Neural cell (in vitro differentiated cells): ENCODE measurements at regions not wholly inside any gene's neighbourhood (a gene's known extent, or its start where the extent isn't known, plus 50 kb on each side); places are given as distances from the start of the nearest gene placed in this dataset.

Source experiments
- H2AFZ ChIP-seq: fragments of 200-600, 300-800 bp; sonication (generic), shearing (Covaris generic); 2 replicates; pipeline ENCODE4 v1.6.0; 2014; ENCODE audit warnings: low read depth, mild to moderate bottlenecking, antibody characterized with exemption, low read length, moderate library complexity
- H3F3A ChIP-seq: fragments of 200-600 bp; shearing (Covaris generic); 2 replicates; pipeline ENCODE4 v1.6.1; 2016; ENCODE audit warnings: mild to moderate bottlenecking, moderate library complexity, mixed read lengths, antibody characterized with exemption, low read length; ENCODE audit not compliant: insufficient read depth, poor library complexity, severe bottlenecking
- H3K27ac ChIP-seq: fragments of 200-600, 300-800 bp; sonication (generic), shearing (Covaris generic); 2 replicates; pipeline ENCODE4 v1.5.1; 2014; ENCODE audit warnings: mild to moderate bottlenecking, low read length, moderate library complexity
- H3K27me3 ChIP-seq: fragments of 300-800, 200-600 bp; sonication (generic), shearing (Covaris generic); 2 replicates; pipeline ENCODE4 v1.6.0; 2014; ENCODE audit warnings: mild to moderate bottlenecking, low read depth, low read length, moderate library complexity; ENCODE audit not compliant: insufficient read depth
- H3K36me3 ChIP-seq: fragments of 300-800, 200-600 bp; sonication (generic), shearing (Covaris generic); 2 replicates; pipeline ENCODE4 v1.5.1; 2014; ENCODE audit warnings: mild to moderate bottlenecking, antibody characterized with exemption, low read length, moderate library complexity; ENCODE audit not compliant: insufficient read depth
- H3K4me2 ChIP-seq: fragments of 300-800, 200-600 bp; sonication (generic), shearing (Covaris generic); 2 replicates; pipeline ENCODE4 v1.6.0; 2014; ENCODE audit warnings: mild to moderate bottlenecking, low read length
- H3K4me3 ChIP-seq: fragments of 300-800, 200-600 bp; sonication (generic), shearing (Covaris generic); 2 replicates; pipeline ENCODE4 v1.5.1; 2014; ENCODE audit warnings: mild to moderate bottlenecking, low read length, moderate library complexity
- H3K79me2 ChIP-seq: fragments of 200-600 bp; shearing (Covaris generic); replicated peaks from 2 replicates; pipeline ENCODE4 v1.6.0; 2014; ENCODE audit warnings: mild to moderate bottlenecking, low read length, moderate library complexity; ENCODE audit not compliant: insufficient read depth
- H3K9ac ChIP-seq: fragments of 300-800, 200-600 bp; sonication (generic), shearing (Covaris generic); 2 replicates; pipeline ENCODE4 v1.6.1; 2016; ENCODE audit warnings: mild to moderate bottlenecking, low read length, mixed read lengths
- H3K9me2 ChIP-seq: fragments of 200-600 bp; shearing (Covaris generic); 2 replicates; pipeline ENCODE4 v1.6.1; 2016; ENCODE audit warnings: mild to moderate bottlenecking, low read length, mixed read lengths; ENCODE audit not compliant: insufficient read depth
- H3K9me3 ChIP-seq: fragments of 200-600, 300-800 bp; sonication (generic), shearing (Covaris generic); 2 replicates; pipeline ENCODE4 v1.6.1; 2016; ENCODE audit warnings: mild to moderate bottlenecking, mixed run types, low read length, moderate library complexity, mixed read lengths
- H4K20me1 ChIP-seq: fragments of 200-600 bp; shearing (Covaris generic); 2 replicates; pipeline ENCODE4 v1.6.1; 2016; ENCODE audit warnings: mild to moderate bottlenecking, mixed run types; ENCODE audit not compliant: insufficient read depth
- EP300 ChIP-seq: fragments of 450-650 bp; conservative IDR thresholded peaks from 2 replicates; pipeline ENCODE4 v1.6.1; 2014; ENCODE audit warnings: antibody characterized with exemption, mild to moderate bottlenecking, moderate library complexity; ENCODE audit not compliant: poor library complexity, severe bottlenecking
- EZH2 ChIP-seq: fragments of 200-600, 300-800 bp; shearing (Covaris generic), sonication (generic); IDR thresholded peaks from 2 replicates; pipeline ENCODE4 v1.6.1; 2014; ENCODE audit warnings: antibody characterized with exemption, low read length, borderline replicate concordance, mild to moderate bottlenecking; ENCODE audit not compliant: insufficient read depth, poor library complexity, severe bottlenecking
- MXI1 ChIP-seq: fragments of 450-650 bp; conservative IDR thresholded peaks from 2 replicates; pipeline ENCODE4 v1.6.1; 2014; ENCODE audit warnings: antibody characterized with exemption, mild to moderate bottlenecking; ENCODE audit not compliant: poor library complexity, severe bottlenecking
- POLR2AphosphoS5 ChIP-seq: IDR thresholded peaks from 2 replicates; pipeline ENCODE4 v1.6.1; 2012
- RAD21 ChIP-seq: fragments of 450-650 bp; conservative IDR thresholded peaks from 2 replicates; pipeline ENCODE4 v1.6.1; 2014; ENCODE audit warnings: antibody characterized with exemption, mild to moderate bottlenecking, moderate library complexity
- SMC3 ChIP-seq: fragments of 450-650 bp; conservative IDR thresholded peaks from 2 replicates; pipeline ENCODE4 v1.6.1; 2014; ENCODE audit warnings: antibody characterized with exemption, mild to moderate bottlenecking, moderate library complexity; ENCODE audit not compliant: poor library complexity
- TAF1 ChIP-seq: IDR thresholded peaks from 2 replicates; pipeline ENCODE4 v1.6.1; 2012; ENCODE audit warnings: low read depth
- TF ChIP-seq, protein P1 (sequence below): fragments of 450-650 bp; IDR thresholded peaks from 2 replicates; pipeline ENCODE4 v1.5.1; 2014; ENCODE audit warnings: antibody characterized with exemption, mild to moderate bottlenecking, moderate library complexity; ENCODE audit not compliant: poor library complexity, severe bottlenecking
- TF ChIP-seq, protein P2 (sequence below): IDR thresholded peaks from 2 replicates; pipeline ENCODE4 v1.6.1; 2012; ENCODE audit warnings: borderline replicate concordance

DNA sequence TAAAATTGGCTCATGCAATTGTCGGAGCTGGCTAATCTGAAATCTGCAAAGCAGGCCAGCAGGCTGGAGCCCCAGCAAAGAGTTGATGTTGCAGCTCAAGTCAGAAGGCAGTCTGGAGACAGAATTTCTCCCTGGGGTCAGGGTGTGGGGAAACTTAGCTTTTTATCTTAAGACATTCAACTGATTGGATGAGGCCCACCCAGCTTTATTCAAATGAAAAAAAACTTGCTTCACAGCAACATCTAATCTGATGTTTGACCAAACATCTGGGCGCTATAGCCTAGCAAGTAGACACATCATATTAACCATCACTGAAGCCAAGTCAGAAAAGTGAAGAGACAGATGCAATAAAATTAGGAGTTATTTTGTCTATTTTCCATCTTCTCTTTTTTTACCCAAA is 108.8 kb upstream of the CCDC28A start:
- TF ChIP-seq POLR2AphosphoS5: no peak
- no peak for TF ChIP-seq MXI1
- TF ChIP-seq, protein P1, sequence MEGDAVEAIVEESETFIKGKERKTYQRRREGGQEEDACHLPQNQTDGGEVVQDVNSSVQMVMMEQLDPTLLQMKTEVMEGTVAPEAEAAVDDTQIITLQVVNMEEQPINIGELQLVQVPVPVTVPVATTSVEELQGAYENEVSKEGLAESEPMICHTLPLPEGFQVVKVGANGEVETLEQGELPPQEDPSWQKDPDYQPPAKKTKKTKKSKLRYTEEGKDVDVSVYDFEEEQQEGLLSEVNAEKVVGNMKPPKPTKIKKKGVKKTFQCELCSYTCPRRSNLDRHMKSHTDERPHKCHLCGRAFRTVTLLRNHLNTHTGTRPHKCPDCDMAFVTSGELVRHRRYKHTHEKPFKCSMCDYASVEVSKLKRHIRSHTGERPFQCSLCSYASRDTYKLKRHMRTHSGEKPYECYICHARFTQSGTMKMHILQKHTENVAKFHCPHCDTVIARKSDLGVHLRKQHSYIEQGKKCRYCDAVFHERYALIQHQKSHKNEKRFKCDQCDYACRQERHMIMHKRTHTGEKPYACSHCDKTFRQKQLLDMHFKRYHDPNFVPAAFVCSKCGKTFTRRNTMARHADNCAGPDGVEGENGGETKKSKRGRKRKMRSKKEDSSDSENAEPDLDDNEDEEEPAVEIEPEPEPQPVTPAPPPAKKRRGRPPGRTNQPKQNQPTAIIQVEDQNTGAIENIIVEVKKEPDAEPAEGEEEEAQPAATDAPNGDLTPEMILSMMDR: no peak
- H3K79me2 ChIP-seq: no peaks in the 10 kb centered on the region
- no peaks in the 10 kb centered on the region for H4K20me1 ChIP-seq

DNA sequence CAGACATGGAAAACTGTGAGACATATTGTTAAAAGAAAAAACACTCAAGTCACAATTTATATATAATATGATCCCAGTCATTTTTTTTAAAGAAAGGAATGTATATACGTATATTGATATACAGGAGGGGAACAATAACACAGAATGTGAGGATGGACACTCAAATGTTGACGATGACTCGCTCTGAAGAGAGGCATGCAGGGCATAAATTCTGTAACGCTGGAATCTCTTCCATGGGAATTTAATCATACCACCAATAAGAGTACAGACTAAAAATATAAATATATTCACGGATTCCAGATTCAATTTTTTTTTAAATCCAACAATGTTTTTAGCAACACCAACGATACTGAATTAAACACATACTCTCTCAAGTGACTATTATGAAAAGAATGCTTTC is 106.9 kb upstream of the CCDC28A start:
- Histone ChIP-seq H3K27ac (no peak overlapping the region), H4K20me1 (no peaks in the 10 kb centered on the region), H3K9me3 (no peaks in the 10 kb centered on the region), H3F3A (no peaks in the 10 kb centered on the region), H2AFZ (no peak overlapping the region), H3K79me2 (no peaks in the 10 kb centered on the region), H3K9ac (no peak overlapping the region), H3K27me3 (no peaks in the 10 kb centered on the region), H3K9me2 (no peaks in the 10 kb centered on the region), H3K4me2 (no peak overlapping the region), H3K36me3 (no peaks in the 10 kb centered on the region), H3K4me3 (no peak overlapping the region)
- TF ChIP-seq SMC3 (no peak), EP300 (no peak), TAF1 (no peak), EZH2 (no peak), MXI1 (no peak), RAD21 (no peak), POLR2AphosphoS5 (no peak)
- TF ChIP-seq, protein P2, sequence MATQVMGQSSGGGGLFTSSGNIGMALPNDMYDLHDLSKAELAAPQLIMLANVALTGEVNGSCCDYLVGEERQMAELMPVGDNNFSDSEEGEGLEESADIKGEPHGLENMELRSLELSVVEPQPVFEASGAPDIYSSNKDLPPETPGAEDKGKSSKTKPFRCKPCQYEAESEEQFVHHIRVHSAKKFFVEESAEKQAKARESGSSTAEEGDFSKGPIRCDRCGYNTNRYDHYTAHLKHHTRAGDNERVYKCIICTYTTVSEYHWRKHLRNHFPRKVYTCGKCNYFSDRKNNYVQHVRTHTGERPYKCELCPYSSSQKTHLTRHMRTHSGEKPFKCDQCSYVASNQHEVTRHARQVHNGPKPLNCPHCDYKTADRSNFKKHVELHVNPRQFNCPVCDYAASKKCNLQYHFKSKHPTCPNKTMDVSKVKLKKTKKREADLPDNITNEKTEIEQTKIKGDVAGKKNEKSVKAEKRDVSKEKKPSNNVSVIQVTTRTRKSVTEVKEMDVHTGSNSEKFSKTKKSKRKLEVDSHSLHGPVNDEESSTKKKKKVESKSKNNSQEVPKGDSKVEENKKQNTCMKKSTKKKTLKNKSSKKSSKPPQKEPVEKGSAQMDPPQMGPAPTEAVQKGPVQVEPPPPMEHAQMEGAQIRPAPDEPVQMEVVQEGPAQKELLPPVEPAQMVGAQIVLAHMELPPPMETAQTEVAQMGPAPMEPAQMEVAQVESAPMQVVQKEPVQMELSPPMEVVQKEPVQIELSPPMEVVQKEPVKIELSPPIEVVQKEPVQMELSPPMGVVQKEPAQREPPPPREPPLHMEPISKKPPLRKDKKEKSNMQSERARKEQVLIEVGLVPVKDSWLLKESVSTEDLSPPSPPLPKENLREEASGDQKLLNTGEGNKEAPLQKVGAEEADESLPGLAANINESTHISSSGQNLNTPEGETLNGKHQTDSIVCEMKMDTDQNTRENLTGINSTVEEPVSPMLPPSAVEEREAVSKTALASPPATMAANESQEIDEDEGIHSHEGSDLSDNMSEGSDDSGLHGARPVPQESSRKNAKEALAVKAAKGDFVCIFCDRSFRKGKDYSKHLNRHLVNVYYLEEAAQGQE: no peak
- TF ChIP-seq, protein P1: no peak

More for the DNA sequence above, 108.8 kb upstream of the CCDC28A start:
- no peak overlapping the region for H3K4me3 ChIP-seq
- H3K36me3 ChIP-seq: no peaks in the 10 kb centered on the region
- H3K9ac ChIP-seq: no peak overlapping the region
- H3K27ac ChIP-seq: no peak overlapping the region
- no peaks in the 10 kb centered on the region for H3F3A ChIP-seq
- no peaks in the 10 kb centered on the region for H3K27me3 ChIP-seq
- no peak overlapping the region for H2AFZ ChIP-seq
- H3K9me3 ChIP-seq: no peaks in the 10 kb centered on the region
- no peaks in the 10 kb centered on the region for H3K9me2 ChIP-seq
- no peak overlapping the region for H3K4me2 ChIP-seq
